ENCODE measurements at regions not wholly inside any gene's neighbourhood (a gene's known extent, or its start where the extent isn't known, plus 50 kb on each side); places are given as distances from the start of the nearest gene placed in this dataset.

DNA sequence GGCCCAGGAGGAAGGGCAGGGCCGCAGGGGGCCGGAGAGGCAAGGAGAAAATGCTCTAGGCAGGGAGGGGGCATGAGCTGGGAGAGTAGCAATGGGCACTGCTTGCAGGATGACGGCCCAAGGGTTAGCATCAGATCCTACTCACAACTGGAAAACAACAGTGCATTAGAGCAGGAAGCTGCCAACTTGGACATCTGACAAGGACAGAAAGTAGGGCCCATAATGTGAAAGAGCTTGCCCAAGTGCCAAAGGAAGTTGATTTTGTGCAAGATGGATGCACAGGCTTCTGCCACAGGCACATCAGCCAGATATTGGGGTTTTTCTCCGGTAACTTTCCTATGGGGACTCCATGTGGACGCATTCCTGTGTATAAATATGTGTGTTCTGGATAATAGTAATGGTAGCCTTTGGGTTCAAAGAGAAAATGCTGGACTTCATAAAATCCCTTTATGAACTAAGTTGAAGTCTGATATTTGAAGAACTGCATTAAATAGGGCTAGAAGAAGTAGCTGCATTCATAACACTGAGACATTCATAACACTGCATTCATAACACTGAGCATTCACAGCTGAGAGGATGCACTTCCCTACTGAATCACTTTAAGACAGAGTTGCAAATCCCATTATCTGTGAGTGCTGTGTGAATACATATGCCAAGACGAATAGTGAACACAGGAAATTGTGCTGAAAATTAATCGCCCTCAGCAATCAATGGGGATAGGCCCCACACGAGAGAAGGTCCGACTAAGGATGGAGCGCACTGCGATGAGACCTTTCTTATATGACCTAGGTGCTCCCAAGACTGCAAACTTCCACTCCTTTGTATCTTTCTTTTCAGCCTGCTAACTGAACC lies 235.6 kb upstream of the PRDM1 start:
- no peak for DNase-seq (ENCODE audit: low read depth)

DNA sequence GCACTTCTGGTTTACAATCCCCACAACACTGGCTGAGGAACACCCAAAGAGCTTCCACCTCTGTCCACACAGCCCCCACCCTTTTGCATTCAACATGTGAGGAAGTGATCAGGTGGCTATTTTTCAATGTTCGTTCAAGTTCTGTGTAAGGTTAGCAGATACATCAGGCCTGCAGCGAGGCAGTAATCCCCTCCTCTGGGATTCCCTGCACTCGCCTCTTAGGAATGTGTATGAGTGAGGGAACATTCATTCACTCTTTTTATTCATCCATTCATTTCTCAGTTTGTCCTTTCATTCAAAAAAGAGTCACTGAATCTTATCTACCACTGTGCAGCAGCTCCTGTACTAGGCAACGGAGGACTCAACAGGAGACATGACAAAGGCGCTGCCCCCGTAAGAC lies 236.4 kb upstream of the PRDM1 start:
- no peak for DNase-seq (ENCODE audit: low read depth)

DNA sequence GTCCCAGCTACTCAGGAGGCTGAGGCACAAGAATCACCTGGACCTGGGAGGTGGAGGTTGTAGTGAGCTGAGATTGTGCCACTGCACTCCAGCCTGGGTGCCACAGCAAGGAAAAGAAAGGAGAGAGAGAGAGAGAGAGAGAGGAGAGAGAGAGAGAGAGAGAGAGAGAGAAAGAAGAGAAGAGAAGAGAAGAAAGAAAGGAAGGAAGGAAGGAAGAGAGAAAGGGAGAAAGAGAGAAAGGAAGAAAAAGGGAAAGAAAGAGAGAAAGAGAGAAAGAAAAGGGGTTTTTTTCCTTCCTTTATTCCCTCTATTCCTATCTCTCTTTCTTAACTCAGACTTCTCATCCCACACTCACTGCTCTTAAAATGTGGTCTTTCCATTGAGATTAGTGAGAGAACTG lies 238.7 kb upstream of the PRDM1 start:
- no peak for DNase-seq (ENCODE audit: low read depth)

DNA sequence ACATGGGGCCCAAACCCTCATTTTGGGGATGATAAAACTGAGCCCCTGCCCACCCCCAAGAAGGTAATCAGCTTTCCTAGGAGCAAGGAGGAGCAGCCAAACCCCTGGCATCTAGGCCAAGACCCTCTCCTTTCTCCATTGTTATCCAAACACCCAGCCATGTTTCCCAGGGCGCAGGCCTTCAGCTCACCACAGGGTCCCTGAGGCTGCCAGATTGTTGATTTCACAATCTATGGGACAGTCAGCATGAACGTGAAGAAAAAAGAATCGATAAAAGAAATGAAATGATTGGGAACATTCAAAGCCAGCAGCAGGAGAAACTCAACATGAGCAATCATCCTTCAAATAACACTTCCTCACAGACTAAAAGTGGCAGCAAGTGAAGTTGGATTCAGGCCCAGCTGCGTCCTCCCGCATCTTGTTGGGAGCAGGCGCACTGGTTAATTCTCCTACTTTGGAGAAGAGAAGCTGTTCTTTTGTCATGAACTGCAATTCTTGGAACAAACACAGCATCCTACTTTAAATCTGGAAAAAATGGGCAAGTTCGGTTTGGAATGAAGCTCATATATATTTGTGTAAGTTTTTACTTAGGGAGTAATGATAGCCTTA lies 241.8 kb upstream of the PRDM1 start:
- DNase-seq (ENCODE audit: low read depth): no peak

DNA sequence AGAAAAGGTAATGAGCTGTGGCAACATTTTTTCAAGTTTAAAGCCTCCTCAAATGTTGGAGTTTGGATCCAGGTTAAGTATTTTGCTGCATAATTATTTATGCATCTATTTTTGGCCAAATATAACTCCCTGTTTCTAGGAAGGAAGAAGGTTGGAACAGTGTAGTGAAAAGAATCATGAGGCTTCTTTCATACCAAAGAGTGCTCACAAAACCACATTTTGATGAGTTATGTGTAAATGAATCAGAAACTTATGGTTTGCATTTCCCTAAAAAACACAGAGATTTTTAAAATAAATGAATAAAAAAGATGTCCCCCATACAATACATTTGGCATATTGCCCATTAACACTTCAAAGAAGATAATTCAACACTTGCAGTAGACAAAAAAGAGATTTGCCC lies 246.9 kb upstream of the PRDM1 start:
- no peak for DNase-seq (ENCODE audit: low read depth)

DNA sequence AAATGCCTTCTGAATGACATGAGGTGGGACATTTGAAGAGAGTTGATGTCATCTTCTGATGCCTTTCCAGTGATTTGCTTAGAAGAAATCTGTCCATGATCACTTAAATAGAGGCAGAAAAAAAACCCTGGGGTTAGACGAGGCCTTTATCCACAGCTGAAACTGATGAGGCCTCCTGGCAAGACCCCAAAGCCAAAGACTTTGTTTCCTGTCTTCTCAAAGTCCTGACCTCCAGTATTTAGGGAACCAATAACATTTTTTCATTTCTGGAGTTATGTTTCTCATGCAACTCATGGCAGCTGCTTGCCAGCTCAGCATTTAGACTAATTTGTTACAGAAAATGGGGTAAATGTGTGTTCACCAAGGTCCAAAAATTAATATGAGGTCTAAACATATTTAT lies 248.0 kb upstream of the PRDM1 start:
- no peak for DNase-seq (ENCODE audit: low read depth)

DNA sequence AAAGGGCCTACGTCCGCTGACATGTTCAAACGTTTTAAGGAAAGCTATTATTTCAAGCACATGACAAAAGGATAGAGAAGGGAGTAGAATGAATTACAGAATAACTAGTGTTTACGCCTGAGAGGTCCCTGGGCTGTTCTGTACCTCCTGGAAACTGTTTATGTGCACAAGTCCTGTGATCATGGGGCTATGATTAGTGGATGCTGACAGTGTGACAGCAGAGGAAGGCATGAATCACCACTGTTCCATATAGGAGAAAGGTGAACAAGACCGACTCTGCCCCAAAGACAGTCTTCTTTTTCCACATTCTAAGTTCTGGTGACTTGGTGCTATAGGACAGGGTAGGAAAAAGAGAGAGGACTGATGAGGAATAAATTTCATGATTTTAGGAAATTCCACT lies 249.2 kb upstream of the PRDM1 start:
- DNase-seq (ENCODE audit: low read depth): no peak

DNA sequence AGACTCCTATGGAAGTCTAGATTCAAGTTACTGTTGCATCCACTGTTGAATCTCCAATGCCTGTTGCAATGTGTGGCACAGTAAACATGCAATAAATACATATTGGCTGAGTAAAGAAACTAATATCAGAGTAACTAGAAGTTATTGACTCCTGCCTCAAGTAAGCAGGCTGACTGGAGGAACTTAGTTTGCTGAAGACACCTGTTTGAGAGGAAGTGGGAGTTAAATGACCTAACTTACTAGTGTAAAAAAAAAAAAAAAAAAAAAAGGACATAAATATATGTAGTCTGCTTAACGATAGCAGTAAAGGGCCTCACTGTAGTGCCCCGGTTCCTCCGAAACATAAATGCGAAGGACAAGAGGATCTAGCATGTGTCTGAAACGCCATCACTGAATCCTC lies 249.8 kb upstream of the PRDM1 start:
- DNase-seq (ENCODE audit: low read depth): no peak

DNA sequence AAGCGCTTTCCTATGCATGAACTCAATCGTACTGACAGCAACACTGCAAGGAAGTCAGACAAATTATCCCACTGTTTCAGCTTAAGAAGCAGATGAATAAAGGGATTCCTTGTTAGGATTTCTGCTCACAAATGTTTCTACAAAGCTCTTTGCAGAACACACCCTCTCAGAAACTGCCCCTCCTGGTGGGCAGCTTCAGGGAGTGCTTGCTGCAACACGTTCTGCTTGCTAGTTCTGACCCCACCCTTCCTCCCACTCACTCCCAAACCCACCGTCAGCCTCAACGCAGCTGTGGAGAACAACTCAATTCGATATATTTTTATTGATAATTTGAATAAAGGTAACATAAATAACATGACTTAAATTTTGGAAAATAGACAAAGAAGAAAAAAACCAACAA lies 250.8 kb upstream of the PRDM1 start:
- DNase-seq (ENCODE audit: low read depth): no peak

DNA sequence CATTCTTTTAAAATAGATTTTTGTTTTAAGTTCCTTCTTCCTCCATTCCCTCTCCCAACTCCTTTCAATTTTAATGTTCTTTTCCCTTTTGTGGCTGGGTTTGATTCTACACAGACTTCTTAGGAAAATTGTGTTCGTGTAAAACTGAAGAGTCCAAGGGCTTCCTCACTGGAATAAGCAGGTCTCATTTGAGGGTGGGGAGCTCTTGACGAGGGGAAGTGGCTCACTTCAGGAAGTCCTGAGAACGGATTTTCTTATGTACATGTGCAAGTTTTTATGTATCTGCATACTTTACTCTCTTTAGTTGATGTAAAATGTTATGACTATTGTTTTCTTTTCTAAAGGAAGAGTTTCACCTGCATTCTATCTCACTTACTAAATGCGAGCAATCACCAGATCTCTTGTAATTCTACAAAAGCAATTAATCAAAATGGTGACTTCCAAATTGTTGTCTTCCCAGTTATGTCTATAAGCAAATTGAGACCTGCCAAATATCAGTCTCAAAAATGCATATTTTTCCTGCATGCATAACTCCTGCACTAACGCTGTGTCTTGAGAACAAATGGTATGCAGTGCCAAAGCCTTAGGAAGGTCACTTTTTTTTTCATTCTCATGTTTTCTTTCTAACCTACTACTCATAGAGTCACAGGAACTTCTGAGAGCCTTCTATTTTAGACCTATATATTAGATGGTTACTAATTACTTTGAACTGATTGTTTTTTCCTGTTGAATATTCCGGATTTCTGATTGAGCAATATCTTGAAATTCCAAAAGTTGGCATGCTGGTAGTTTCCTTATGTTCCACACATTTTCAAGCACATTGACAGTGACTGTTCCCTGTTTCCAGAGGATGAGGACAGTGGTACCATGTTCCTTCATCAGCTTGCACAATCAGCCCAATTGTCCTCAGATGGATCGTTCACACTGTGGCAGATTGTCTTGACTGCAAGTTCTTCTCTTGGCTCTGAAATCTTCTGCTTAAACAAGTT lies 251.9 kb upstream of the PRDM1 start:
- DNase-seq (ENCODE audit: low read depth): no peak

DNA sequence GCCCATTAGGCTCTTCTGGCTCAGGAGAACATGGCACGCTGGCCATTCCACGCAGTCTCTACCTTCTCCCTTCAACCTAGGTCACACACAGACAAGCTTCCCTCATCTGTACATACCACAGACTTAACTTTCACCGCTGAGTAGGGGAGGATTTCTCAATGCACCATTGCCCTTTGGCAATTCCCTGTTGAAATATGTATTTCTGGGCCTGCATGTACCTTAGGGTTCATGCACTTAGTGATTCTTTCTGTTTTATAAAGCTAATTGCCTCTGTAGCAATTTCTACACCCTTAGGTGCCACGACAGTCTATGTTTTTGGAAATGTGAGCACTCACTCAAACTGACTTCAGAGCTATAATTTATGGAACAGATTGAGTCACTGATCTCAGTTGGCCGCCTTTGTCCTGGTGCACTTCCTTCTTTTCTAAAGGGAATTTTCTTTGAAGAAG lies 253.8 kb upstream of the PRDM1 start:
- DNase-seq (ENCODE audit: low read depth): no peak

DNA sequence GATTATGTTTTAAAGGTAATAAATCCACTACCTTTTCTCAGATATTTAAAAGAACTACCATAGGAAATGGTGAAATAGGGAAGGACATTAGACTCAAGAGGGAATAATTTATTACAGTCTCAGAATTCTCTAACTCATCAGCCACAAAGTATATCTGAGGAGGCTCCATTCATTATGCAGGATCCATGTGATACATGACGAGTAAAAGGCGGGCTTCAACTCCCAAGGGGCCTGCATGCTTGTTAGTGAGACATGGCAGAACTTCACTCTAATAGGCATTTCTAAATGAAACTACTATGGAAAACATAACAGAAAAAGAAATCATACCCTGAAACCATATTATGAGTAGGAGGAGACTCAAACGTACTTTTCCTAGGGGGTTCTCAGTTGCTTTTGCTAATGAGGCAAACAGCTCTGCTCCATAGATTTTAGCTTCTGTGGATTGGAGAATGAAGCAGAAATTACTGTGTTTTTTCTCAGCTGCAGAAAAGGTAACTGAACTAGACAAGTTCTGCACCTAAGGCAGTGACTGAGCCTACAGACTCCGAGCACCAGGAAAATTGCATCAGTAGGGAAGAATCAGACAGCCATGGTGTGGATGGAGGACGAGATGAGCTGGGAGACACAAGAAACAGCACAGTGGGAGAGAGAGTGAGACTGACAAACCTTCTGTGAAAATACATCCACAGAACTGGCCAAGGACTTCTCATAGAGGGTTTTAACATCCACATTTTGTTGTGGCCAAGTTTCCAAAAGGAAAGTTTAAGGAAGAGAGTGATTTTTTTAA lies 254.6 kb upstream of the PRDM1 start:
- DNase-seq (ENCODE audit: low read depth): no peak

DNA sequence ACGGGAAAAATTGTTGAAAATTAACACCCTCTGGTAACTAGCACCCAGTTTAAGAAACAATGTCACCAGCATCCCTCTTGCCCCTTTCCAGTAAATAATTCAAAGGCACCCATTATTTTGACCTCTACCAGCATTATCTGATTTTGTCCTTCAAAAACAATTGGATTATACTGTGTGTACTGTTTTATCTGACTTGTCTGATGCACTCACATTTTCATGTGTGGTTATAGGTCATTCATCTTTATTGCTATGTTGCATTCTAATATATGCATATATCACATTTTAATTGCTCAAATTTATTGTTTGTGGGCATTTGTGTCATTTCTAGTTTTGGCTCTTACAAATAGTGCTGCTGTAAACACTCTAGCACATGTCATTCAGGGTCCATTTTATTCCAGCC lies 260.9 kb upstream of the PRDM1 start:
- no peak for DNase-seq (ENCODE audit: low read depth)

DNA sequence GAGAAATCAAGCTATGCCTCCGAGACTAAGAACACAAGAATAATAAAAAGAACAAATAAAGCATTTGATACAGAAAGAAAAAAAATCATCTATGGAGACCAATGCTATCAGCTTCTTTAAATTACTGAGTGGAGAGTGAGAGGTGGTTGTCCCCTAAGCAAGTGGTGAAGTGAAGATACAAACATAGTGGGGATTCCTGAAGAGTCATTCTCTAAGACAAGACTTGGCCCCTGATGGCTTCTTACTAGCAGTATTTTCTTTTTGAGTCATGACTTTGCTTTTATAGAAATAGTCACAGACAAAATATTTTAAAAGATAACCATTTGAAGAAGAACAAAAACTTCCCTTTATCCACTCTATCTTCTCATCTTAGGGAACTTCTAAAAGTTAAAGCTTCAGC lies 261.4 kb upstream of the PRDM1 start:
- DNase-seq (ENCODE audit: low read depth): no peak

DNA sequence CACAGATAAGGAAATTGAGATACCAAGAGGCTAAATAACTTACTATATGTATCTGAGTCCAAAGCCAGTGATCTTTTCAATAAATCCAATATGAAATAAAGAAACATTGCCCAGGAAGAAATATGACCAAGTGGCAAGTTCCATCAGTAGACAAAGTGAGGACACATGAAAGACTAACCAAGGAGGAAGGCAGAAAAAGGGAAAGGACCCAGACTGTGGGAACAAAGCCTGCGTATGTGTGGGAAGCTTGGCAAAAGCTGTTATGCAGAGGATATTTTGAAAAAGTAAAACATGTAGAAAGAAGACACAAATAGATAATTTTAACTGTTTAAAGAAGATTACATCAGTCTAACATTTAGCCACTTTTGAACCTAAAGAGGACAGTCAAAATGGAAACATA lies 264.4 kb upstream of the PRDM1 start:
- DNase-seq (ENCODE audit: low read depth): no peak

DNA sequence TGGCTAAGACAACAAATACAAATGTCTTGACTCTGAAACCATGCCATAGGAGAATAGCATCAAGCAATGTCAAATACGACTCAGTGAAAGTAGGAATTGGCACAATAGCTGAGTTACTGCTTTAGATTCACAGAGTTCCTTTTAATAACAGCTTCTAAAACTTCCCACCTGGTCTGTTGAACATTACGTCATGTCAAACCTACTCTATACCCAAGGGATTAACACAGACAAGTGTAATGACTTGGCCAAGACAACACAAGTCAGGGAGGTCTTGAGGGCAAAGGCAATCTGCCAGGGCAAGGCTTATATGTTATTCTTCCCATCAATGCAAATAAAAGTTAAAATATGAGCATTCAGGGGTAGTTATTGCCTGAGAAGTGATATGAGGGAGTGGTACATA lies 265.1 kb upstream of the PRDM1 start:
- no peak for DNase-seq (ENCODE audit: low read depth)

DNA sequence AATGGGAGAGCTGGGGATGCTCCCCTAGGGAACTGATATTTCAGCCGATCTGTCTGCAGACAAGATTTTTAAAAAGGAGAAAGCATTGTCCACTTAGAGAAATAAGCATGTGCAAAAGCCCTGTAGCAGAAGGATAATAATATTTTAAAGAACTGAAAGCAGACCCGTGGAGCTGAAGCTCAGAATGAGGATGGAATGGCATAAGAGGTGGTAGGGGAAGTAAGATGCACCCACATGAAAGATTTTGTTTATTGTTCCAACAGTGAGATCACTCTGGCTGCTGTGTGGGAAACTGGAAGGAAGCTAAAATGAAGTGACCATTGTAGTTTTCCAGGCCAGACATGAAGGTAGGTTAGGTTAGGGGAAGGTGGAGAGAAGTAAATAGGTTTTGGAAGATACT lies 266.4 kb upstream of the PRDM1 start:
- DNase-seq (ENCODE audit: low read depth): no peak

DNA sequence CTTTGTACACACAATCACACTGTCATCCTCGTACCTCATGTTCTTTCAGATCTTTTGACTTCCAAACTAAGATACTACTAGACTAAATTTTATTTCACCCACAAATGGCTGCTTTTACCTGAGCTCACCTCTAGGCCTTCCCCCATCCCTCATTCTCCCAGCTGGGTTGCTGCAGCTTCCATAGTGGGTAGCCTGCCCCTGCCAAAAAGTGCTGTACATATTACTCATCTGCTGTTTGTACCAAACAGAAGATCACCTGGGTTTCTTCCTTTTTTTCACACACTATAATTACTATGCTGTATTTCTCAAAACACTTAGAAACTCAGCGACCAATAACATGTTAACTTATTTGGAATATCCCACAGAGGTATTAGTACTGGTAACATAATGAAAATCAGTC lies 267.6 kb upstream of the PRDM1 start:
- no peak for DNase-seq (ENCODE audit: low read depth)

DNA sequence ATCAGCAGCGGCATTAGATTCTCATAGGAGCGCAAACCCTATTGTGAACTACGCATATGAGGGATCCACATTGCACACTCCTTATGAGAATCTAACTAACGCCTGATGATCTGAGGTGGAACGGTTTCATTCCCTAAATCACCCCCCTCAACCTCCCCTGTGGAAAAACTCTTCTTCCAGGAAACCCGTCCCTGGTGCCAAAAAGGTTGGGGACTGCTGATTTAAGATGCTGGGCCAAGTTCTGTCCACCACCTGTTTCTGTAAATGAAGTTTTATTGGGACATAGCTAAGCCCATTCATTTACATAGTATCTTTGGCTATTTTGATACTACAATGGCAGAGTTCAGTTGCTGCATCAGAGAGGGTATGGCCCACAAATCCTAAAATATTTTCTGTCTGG lies 268.2 kb upstream of the PRDM1 start:
- no peak for DNase-seq (ENCODE audit: low read depth)

DNA sequence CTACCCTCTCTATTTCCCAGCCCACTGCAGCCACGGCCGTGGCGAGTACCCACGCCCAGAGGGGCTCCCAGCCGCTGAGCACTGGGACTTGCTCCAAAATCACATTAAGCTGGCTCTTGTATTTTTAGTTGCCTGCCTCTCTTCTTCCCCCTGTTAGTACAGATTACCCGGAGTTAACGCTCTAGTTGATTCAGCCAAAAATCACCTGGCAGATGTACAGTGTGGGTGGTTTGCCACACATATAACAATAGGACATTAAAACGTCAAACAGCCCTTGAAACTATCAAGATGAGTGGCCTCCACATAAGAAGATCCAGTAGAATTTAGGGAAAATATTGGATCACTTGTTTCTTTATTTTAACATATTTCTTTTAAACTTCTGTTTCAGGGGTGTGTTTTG lies 268.8 kb upstream of the PRDM1 start:
- no peak for DNase-seq (ENCODE audit: low read depth)

DNA sequence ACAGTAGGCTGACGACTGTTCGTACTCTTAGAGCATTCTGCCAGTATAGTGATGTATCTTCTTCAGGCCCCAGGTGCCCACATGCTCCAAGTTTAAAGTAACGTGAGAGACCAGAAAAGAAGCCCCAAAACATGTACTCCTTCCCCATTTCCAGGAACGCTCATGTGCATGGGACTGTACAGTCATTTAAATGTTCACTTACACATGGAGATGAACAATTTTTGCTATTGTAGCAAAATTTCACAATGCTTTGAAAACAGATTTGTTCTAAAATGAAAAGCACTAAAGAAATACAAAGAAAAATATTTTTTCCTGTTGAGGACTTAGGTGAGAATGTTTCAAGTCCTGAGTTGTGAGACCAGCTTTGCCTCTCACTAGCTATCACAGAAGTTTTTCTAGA lies 269.3 kb upstream of the PRDM1 start:
- DNase-seq (ENCODE audit: low read depth): no peak

Measured in stimulated activated CD4-positive, alpha-beta T cell treated with anti-CD3 and anti-CD28 coated beads, Interleukin-2, amount 100 ng/mL, for 4 hours (primary cell).